ENCODE measurements at regions not wholly inside any gene's neighbourhood (a gene's known extent, or its start where the extent isn't known, plus 50 kb on each side); places are given as distances from the start of the nearest gene placed in this dataset.

- no peak overlapping the region for H3K4me3 ChIP-seq
- no peaks in the 10 kb centered on the region for H4K20me1 ChIP-seq (ENCODE audit: control insufficient read depth, insufficient read depth)
- ChIA-PET RAD21 (ENCODE audit: unreplicated experiment) (no interaction called here), SMC1A (ENCODE audit: uncharacterized antibody, unreplicated experiment) (interaction anchor here (0.6 to 0.7 kb wide), 2 partner anchors 9 to 61 kb away, joined by 3 read pairs; no protein-coding TSS in a partner anchor), CTCF (interaction anchor here (1.2 kb wide), 1 partner anchor 23 kb away, joined by 3 read pairs; no protein-coding TSS in a partner anchor), POLR2A (no interaction called here)
- WGBS (ENCODE audit: insufficient coverage, insufficient replicate concordance, low lambda C conversion rate, missing lambda C conversion rate): 28% methylated on average over 2 of the region's 2 CpGs
- no peak overlapping the region for H2AFZ ChIP-seq (ENCODE audit: control insufficient read depth, low read depth, low read length)
- H3K9me3 ChIP-seq (replicated peaks; ENCODE audit: control insufficient read depth, insufficient read depth, low read length): no peaks in the 10 kb centered on the region
- no peaks in the 10 kb centered on the region for H3K79me2 ChIP-seq (ENCODE audit: control insufficient read depth, insufficient read depth, low read length)
- TF ChIP-seq GATAD2B (conservative IDR thresholded peaks at IDR 0.05; ENCODE audit: low read depth) (no peak), SUPT20H (IDR thresholded peaks at IDR 0.05; ENCODE audit: borderline replicate concordance, control insufficient read depth, low read depth, low read length) (no peak), IKZF2 (IDR thresholded peaks at IDR 0.05) (no peak), RELA (IDR thresholded peaks at IDR 0.05; ENCODE audit: borderline replicate concordance, partially characterized antibody) (no peak), JUND (IDR thresholded peaks at IDR 0.05; ENCODE audit: low read depth, low read length) (no peak), SRF (IDR thresholded peaks at IDR 0.05; ENCODE audit: low read depth in 2 of 2, low read length in 2 of 2) (no peak), ZNF207 (IDR thresholded peaks at IDR 0.05; ENCODE audit: borderline replicate concordance) (no peak), EZH2 (IDR thresholded peaks at IDR 0.05; ENCODE audit: borderline replicate concordance, control insufficient read depth, low read depth, low read length) (no peak), ATF3 (IDR thresholded peaks at IDR 0.05; ENCODE audit: borderline replicate concordance, extremely low read depth, low read depth, low read length) (no peak), PML (IDR thresholded peaks at IDR 0.05; ENCODE audit: low read length) (no peak), NFYA (IDR thresholded peaks at IDR 0.05; ENCODE audit: borderline replicate concordance, low read depth, low read length) (no peak), SMAD5 (IDR thresholded peaks at IDR 0.05; ENCODE audit: low read depth) (no peak), ZBTB4 (CRISPR knock-in tag; IDR thresholded peaks at IDR 0.05) (no peak), MYC (IDR thresholded peaks at IDR 0.05; ENCODE audit: insufficient read depth, insufficient read length, insufficient replicate concordance, low read length, severe bottlenecking) (no peak), ZBED1 (IDR thresholded peaks at IDR 0.05; ENCODE audit: borderline replicate concordance) (no peak)
- no peaks in the 10 kb centered on the region for H3K36me3 ChIP-seq (ENCODE audit: control insufficient read depth in 2 of 2, insufficient read depth in 2 of 2, low read length in 1 of 2)
- no peaks in the 10 kb centered on the region for H3K27me3 ChIP-seq (replicated peaks in 1 of 2; ENCODE audit: control insufficient read depth in 2 of 2, insufficient read depth in 2 of 2, low read length in 1 of 2)
- DNase-seq (ENCODE audit: low read depth, low spot score): no peak
- H3K9ac ChIP-seq (ENCODE audit: control insufficient read depth, insufficient read depth, low read length): no peak overlapping the region
- in situ Hi-C loops (cut with MboI) (no loop called here), intact Hi-C loops (cut with micrococcal nuclease; ENCODE audit: unreplicated experiment) (no loop called here)
- no peak for FAIRE-seq
- H3K27ac ChIP-seq (ENCODE audit: control insufficient read depth, insufficient read depth): no peak overlapping the region
- no peaks in the 10 kb centered on the region for H3K4me1 ChIP-seq (ENCODE audit: control insufficient read depth, insufficient read depth, low read length)
- ATAC-seq: no peak
- no TSS peak for BruUV-seq (replicated peaks)
- no peak overlapping the region for H3K4me2 ChIP-seq (ENCODE audit: control insufficient read depth, insufficient read depth)
Observed at GRCh38 chr6:102571236-102571908, 1177.9 kb downstream of the GRIK2 start.
